ENCODE measurements at regions not wholly inside any gene's neighbourhood (a gene's known extent, or its start where the extent isn't known, plus 50 kb on each side); places are given as distances from the start of the nearest gene placed in this dataset.

- no peaks in the 10 kb centered on the region for H3K27me3 ChIP-seq
- H3K4me3 ChIP-seq: no peak overlapping the region
- no peaks in the 10 kb centered on the region for H3K36me3 ChIP-seq
- H3K9ac ChIP-seq (ENCODE audit: low read depth in 2 of 2, low read length in 2 of 2): no peak overlapping the region
- TF ChIP-seq CTCF (IDR thresholded peaks at IDR 0.05): no peak
- H3K4me1 ChIP-seq: no peaks in the 10 kb centered on the region
- no peak for DNase-seq
- intact Hi-C loops (cut with DNase I): no loop called here
- no peak overlapping the region for H3K27ac ChIP-seq
- H3K9me3 ChIP-seq: no peaks in the 10 kb centered on the region
Observed at GRCh38 chr15:78695854-78696253, 54.8 kb upstream of the CHRNB4 start.

DNA sequence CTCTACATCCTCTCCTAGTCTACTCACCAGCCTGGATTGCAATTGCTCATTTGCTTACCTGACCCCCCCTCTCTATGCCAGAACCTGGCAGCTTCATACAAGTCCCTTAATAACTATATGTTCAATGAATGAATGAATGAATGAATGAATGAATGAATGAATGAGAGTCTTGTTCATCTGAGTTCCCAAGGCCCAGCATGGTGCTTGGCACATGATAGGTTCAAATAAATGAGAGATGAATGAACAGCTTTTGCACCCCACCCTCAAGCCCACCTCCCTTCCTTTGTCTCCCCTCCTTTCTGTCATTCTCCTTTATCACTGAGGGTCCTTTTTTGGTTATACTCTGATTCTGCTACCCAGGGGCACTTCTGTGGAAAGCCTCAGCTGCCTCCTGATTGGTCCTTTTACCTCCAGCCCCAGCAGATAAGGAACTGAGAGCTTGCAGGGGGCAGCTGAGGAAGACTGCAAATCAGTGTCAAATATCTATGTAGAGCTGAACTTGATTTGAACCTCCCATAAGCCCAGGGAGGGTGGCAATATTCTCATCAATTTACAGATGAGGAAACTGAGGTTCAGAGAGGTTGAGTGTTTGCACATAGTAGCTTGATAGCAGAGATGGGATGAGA, 54.1 kb upstream of the CHRNB4 start:
- TF ChIP-seq CTCF (IDR thresholded peaks at IDR 0.05): no peak
- intact Hi-C loops (cut with DNase I): no loop called here
- Histone ChIP-seq H3K27me3 (no peaks in the 10 kb centered on the region), H3K9me3 (no peaks in the 10 kb centered on the region), H3K36me3 (no peaks in the 10 kb centered on the region), H3K27ac (no peak overlapping the region), H3K4me3 (no peak overlapping the region), H3K4me1 (no peaks in the 10 kb centered on the region), H3K9ac (ENCODE audit: low read depth in 2 of 2, low read length in 2 of 2) (no peak overlapping the region)
- no peak for DNase-seq

GRCh38 chr15:78691851-78692421, 50.9 kb upstream of the CHRNB4 start:
- H3K4me1 ChIP-seq: no peaks in the 10 kb centered on the region
- H3K4me3 ChIP-seq: no peak overlapping the region
- no peaks in the 10 kb centered on the region for H3K27me3 ChIP-seq
- no peaks in the 10 kb centered on the region for H3K9me3 ChIP-seq
- no peak overlapping the region for H3K9ac ChIP-seq (ENCODE audit: low read depth in 2 of 2, low read length in 2 of 2)
- no peak for TF ChIP-seq CTCF (IDR thresholded peaks at IDR 0.05)
- intact Hi-C loops (cut with DNase I): no loop called here
- no peak for DNase-seq
- H3K27ac ChIP-seq: no peak overlapping the region
- H3K36me3 ChIP-seq: no peaks in the 10 kb centered on the region

DNA sequence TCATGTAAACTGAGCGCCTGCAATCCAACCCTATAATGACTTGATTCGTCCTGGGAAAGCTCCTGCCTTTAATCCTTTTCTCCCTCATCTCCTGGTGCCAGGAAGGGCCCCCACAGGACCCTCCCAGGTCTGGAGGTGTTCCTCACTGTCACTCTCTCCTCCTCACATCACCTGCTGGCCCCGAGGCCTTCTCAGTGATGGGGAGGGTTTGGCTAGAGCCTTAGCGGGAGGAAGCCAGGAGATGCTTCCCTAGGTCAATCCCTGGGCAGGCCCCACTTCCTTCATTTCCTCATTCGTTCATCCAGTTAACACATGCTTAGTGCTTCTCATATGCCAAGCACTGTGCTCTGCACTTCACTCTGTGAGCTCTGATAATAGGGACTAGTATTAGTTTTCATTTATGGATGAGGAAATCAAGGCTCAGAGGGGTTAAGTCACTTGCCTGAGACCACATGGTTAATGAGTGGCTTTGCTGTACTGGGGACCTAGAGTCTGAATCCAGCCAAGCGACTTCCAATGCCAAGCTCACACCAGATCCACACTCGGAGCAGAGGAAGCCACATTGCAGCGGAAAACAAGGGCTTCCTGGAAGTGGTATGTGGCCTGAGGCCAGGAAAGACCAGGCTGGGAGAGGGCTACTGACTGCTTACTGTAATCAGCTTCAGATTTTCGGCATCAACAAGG, 50.3 kb upstream of the CHRNB4 start:
- no peak for DNase-seq

More for the DNA sequence above, 50.3 kb upstream of the CHRNB4 start:
- Histone ChIP-seq H3K27ac (no peak overlapping the region), H3K36me3 (no peaks in the 10 kb centered on the region), H3K4me3 (no peak overlapping the region), H3K9me3 (no peaks in the 10 kb centered on the region), H3K4me1 (no peaks in the 10 kb centered on the region), H3K27me3 (no peaks in the 10 kb centered on the region), H3K9ac (ENCODE audit: low read depth in 2 of 2, low read length in 2 of 2) (no peak overlapping the region)
- TF ChIP-seq CTCF (IDR thresholded peaks at IDR 0.05): no peak
- intact Hi-C loops (cut with DNase I): no loop called here
